ENCODE measurements at regions not wholly inside any gene's neighbourhood (a gene's known extent, or its start where the extent isn't known, plus 50 kb on each side); places are given as distances from the start of the nearest gene placed in this dataset.

DNA sequence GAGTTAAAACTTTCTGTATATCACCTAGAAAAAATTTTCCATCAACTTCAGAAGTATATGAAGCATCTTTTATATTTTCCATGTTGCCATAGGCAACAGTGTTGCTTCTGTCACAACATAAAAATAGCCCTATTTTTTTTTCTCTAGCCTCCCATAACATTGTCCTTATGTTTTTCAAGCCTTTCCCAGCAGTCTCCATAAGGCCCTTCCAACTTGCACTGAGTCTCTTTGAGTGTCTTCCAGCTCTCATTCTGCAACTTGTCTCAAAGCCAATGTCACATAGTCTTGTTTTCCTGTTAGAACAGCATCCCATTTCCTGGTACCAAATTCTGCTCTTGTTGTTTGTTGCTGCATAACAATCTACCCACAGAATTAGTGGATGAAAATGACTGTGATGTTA is 1055.5 kb upstream of the GHITM start:
- H3K9me3 Mint-ChIP-seq = peaks cover 8% of the 10 kb centered on the region
- no peaks in the 10 kb centered on the region for H3K36me3 Mint-ChIP-seq (ENCODE audit: low read depth)

DNA sequence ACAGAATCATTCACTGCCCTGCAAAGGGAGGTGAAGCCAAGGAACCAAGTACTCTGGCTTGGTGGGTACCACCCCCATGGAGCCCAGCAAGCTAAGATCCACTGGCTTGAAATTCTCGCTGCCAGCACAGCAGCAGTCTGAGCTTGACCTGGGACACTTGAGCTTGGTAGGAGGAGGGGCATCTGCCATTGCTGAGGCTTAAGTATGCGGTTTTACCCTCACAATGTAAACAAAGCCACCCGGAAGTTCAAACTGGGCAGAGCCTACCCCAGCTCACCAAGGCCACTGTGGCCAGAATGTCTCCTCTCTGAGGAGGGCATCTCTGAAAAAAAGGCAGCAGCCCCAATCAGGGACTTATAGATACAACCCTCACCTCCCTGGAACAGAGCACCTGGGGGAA is 1050.0 kb upstream of the GHITM start:
- H3K4me3 Mint-ChIP-seq = no peak overlapping the region
- TF ChIP-seq, protein P1, sequence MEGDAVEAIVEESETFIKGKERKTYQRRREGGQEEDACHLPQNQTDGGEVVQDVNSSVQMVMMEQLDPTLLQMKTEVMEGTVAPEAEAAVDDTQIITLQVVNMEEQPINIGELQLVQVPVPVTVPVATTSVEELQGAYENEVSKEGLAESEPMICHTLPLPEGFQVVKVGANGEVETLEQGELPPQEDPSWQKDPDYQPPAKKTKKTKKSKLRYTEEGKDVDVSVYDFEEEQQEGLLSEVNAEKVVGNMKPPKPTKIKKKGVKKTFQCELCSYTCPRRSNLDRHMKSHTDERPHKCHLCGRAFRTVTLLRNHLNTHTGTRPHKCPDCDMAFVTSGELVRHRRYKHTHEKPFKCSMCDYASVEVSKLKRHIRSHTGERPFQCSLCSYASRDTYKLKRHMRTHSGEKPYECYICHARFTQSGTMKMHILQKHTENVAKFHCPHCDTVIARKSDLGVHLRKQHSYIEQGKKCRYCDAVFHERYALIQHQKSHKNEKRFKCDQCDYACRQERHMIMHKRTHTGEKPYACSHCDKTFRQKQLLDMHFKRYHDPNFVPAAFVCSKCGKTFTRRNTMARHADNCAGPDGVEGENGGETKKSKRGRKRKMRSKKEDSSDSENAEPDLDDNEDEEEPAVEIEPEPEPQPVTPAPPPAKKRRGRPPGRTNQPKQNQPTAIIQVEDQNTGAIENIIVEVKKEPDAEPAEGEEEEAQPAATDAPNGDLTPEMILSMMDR (IDR thresholded peaks at IDR 0.05) = no peak
- H3K27me3 Mint-ChIP-seq (ENCODE audit: low read depth, poor library complexity) = peaks cover 4% of the 10 kb centered on the region
- no peak for DNase-seq
- peaks cover 8% of the 10 kb centered on the region for H3K9me3 Mint-ChIP-seq
- H3K27ac Mint-ChIP-seq = no peak overlapping the region
- no peaks in the 10 kb centered on the region for H3K4me1 Mint-ChIP-seq
- H3K36me3 Mint-ChIP-seq (ENCODE audit: low read depth) = no peaks in the 10 kb centered on the region

More for the DNA sequence above, 1055.5 kb upstream of the GHITM start:
- DNase-seq = no peak
- H3K27ac Mint-ChIP-seq = no peak overlapping the region
- H3K27me3 Mint-ChIP-seq (ENCODE audit: low read depth, poor library complexity) = peaks cover 4% of the 10 kb centered on the region
- H3K4me3 Mint-ChIP-seq = no peak overlapping the region
- H3K4me1 Mint-ChIP-seq = no peaks in the 10 kb centered on the region
- TF ChIP-seq, protein P1 (IDR thresholded peaks at IDR 0.05) = no peak

DNA sequence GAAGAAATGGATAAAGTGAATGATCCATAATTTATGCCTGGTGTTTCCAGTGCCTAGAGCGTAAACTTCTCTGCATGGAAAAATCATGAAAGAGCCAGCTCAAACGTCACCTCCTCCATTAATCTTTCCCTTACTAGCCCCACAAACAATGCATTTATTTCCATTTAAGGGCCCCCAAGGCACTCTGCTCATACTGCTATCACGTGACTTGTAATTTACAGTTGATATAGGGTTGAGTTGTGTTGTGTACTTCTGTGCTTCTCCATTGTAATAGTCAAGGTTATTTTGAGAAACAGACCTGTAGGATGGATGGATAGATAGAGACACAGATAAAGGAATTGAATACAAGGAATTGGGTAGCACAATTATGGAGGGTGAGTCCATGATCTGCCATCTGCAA is 1034.7 kb upstream of the GHITM start:
- no peak for DNase-seq
- H3K4me3 Mint-ChIP-seq = no peak overlapping the region
- H3K27me3 Mint-ChIP-seq (ENCODE audit: low read depth, poor library complexity) = peaks cover 8% of the 10 kb centered on the region
- no peaks in the 10 kb centered on the region for H3K4me1 Mint-ChIP-seq
- no peaks in the 10 kb centered on the region for H3K36me3 Mint-ChIP-seq (ENCODE audit: low read depth)
- H3K9me3 Mint-ChIP-seq = no peaks in the 10 kb centered on the region
- no peak overlapping the region for H3K27ac Mint-ChIP-seq
- TF ChIP-seq, protein P1 (IDR thresholded peaks at IDR 0.05) = no peak

DNA sequence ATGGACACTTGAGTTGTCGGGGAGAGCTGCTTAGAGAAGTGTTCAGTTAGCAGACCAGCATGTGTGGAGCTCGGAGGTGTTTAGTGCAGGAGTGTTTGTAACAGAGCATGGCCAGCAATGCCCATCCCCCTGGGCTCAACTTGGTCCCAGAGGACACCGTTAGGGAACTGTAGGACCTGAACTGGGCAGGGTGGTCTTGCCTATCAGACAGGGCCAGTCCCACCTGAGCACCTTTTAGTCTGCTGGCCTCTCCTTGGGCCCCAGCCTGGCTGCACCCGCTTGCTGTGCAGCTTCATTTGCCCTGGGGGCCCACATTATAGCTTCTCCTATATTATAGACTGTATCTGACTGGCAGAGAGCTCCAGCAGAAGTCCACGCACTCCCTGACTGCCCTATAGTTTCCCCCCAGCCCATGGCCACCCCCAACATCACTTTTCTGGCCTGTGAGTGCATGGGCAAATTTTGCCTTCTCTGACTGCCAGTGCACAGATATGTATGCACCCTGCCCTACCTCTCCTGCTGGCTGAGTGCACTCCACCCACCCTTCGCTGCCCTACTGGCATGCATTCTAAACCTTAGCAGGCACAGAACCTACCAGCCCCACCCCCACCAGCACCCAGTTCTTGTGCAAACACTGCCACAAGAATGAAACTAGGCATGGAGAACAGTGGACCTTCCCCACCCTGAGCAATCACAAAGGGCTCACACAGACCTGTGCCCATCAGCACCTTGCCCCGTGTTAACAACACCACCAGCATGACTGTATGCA is 1030.6 kb upstream of the GHITM start:
- H3K9me3 Mint-ChIP-seq = peaks cover 33% of the 10 kb centered on the region
- no peak for DNase-seq
- H3K27ac Mint-ChIP-seq = no peak overlapping the region
- H3K4me3 Mint-ChIP-seq = no peak overlapping the region
- no peaks in the 10 kb centered on the region for H3K4me1 Mint-ChIP-seq
- TF ChIP-seq, protein P1 (IDR thresholded peaks at IDR 0.05) = no peak
- H3K36me3 Mint-ChIP-seq (ENCODE audit: low read depth) = no peaks in the 10 kb centered on the region
- no peaks in the 10 kb centered on the region for H3K27me3 Mint-ChIP-seq (ENCODE audit: low read depth, poor library complexity)

DNA sequence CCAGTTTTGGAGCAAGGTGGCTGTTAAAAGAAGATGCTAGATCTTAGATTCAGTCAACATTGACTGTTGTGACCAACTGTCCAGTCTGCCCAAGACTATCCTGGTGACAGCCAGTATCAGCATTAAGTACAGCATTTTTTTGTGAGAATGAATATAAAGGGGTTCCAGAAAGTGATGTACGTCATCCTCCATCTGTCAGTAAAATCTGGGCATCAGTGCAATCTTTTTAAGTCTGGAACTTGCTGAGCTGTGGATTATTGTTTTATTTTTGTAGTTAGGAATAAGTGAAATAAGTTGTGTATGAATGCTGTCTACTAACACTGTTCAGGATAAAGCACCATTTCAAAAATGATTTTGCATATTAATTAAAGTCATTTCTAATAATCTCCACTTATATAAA is 1020.0 kb upstream of the GHITM start:
- no peak overlapping the region for H3K27ac Mint-ChIP-seq
- H3K9me3 Mint-ChIP-seq = no peaks in the 10 kb centered on the region
- no peak for DNase-seq
- H3K27me3 Mint-ChIP-seq (ENCODE audit: low read depth, poor library complexity) = peaks cover 3% of the 10 kb centered on the region
- no peaks in the 10 kb centered on the region for H3K36me3 Mint-ChIP-seq (ENCODE audit: low read depth)
- no peak overlapping the region for H3K4me3 Mint-ChIP-seq
- no peaks in the 10 kb centered on the region for H3K4me1 Mint-ChIP-seq
- TF ChIP-seq, protein P1 (IDR thresholded peaks at IDR 0.05) = no peak

DNA sequence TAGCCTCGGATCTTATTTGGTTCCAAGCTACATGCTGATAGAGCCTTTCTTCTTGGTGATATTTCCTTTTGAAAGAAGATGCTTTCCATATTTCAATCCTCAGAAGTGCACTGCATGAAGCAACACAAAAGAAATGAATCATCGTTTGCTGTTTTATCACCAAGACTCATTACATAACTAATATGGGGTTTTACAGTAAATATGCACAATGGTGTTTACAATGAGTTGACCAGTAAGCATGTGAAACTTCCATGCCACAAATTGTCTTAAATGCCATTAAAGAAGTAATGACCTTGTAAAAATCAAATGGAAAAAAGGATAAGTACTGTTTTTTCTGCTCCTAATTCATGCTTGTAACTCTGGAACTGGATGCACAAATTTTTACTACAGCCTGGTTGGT is 1017.0 kb upstream of the GHITM start:
- TF ChIP-seq, protein P1 (IDR thresholded peaks at IDR 0.05) = no peak
- no peak overlapping the region for H3K4me3 Mint-ChIP-seq
- no peaks in the 10 kb centered on the region for H3K4me1 Mint-ChIP-seq

More for the DNA sequence above, 1017.0 kb upstream of the GHITM start:
- DNase-seq = no peak
- Mint-ChIP-seq H3K27me3 (ENCODE audit: low read depth, poor library complexity) (peaks cover 3% of the 10 kb centered on the region), H3K27ac (no peak overlapping the region), H3K36me3 (ENCODE audit: low read depth) (no peaks in the 10 kb centered on the region), H3K9me3 (peaks cover 6% of the 10 kb centered on the region)
